ENCODE measurements at regions not wholly inside any gene's neighbourhood (a gene's known extent, or its start where the extent isn't known, plus 50 kb on each side); places are given as distances from the start of the nearest gene placed in this dataset.

GRCh38 chr3:76724706-76725105, 315.2 kb upstream of the ROBO2 start:
- Histone ChIP-seq H3K36me3 (no peaks in the 10 kb centered on the region), H3K27me3 (no peaks in the 10 kb centered on the region), H3K27ac (no peak overlapping the region), H3K9me3 (no peaks in the 10 kb centered on the region), H3K4me3 (no peak overlapping the region), H3K4me1 (no peaks in the 10 kb centered on the region)
- no peak for DNase-seq (ENCODE audit: low spot score)
- TF ChIP-seq CTCF (IDR thresholded peaks at IDR 0.05), result no peak

- Histone ChIP-seq H3K27ac (no peak overlapping the region), H3K4me3 (no peak overlapping the region), H3K4me1 (no peaks in the 10 kb centered on the region), H3K27me3 (no peaks in the 10 kb centered on the region), H3K9me3 (no peaks in the 10 kb centered on the region), H3K36me3 (no peaks in the 10 kb centered on the region)
- no peak for DNase-seq (ENCODE audit: low spot score)
- TF ChIP-seq CTCF (IDR thresholded peaks at IDR 0.05), result no peak
These were observed 313.9 kb upstream of the ROBO2 start for GRCh38 chr3:76726034-76726433.

- TF ChIP-seq CTCF (IDR thresholded peaks at IDR 0.05), result no peak
- H3K9me3 ChIP-seq, result no peaks in the 10 kb centered on the region
- H3K4me3 ChIP-seq, result no peak overlapping the region
- no peak for DNase-seq (ENCODE audit: low spot score)
- H3K4me1 ChIP-seq, result no peaks in the 10 kb centered on the region
- no peaks in the 10 kb centered on the region for H3K27me3 ChIP-seq
- H3K27ac ChIP-seq, result no peak overlapping the region
- H3K36me3 ChIP-seq, result no peaks in the 10 kb centered on the region
These were observed 311.5 kb upstream of the ROBO2 start for GRCh38 chr3:76728426-76728825.

GRCh38 chr3:76731471-76731870, 308.4 kb upstream of the ROBO2 start:
- DNase-seq (ENCODE audit: low spot score), result no peak
- H3K27ac ChIP-seq, result no peak overlapping the region
- no peaks in the 10 kb centered on the region for H3K36me3 ChIP-seq
- no peak overlapping the region for H3K4me3 ChIP-seq
- no peaks in the 10 kb centered on the region for H3K9me3 ChIP-seq
- H3K4me1 ChIP-seq, result no peaks in the 10 kb centered on the region
- TF ChIP-seq CTCF (IDR thresholded peaks at IDR 0.05), result no peak
- H3K27me3 ChIP-seq, result no peaks in the 10 kb centered on the region

GRCh38 chr3:76733073-76733759, 306.7 kb upstream of the ROBO2 start:
- TF ChIP-seq CTCF (IDR thresholded peaks at IDR 0.05), result no peak
- H3K27me3 ChIP-seq, result no peaks in the 10 kb centered on the region
- no peaks in the 10 kb centered on the region for H3K36me3 ChIP-seq
- no peaks in the 10 kb centered on the region for H3K4me1 ChIP-seq
- no peak overlapping the region for H3K27ac ChIP-seq
- H3K9me3 ChIP-seq, result no peaks in the 10 kb centered on the region
- H3K4me3 ChIP-seq, result no peak overlapping the region
- DNase-seq (ENCODE audit: low spot score), result no peak

- H3K27ac ChIP-seq, result no peak overlapping the region
- no peak for TF ChIP-seq CTCF (IDR thresholded peaks at IDR 0.05)
- H3K4me1 ChIP-seq, result no peaks in the 10 kb centered on the region
- DNase-seq (ENCODE audit: low spot score), result no peak
- H3K4me3 ChIP-seq, result no peak overlapping the region
- no peaks in the 10 kb centered on the region for H3K27me3 ChIP-seq
- H3K36me3 ChIP-seq, result no peaks in the 10 kb centered on the region
- no peaks in the 10 kb centered on the region for H3K9me3 ChIP-seq
These were observed 304.7 kb upstream of the ROBO2 start for GRCh38 chr3:76735152-76735551.
